Keratinocyte (primary cell): ENCODE measurements at regions not wholly inside any gene's neighbourhood (a gene's known extent, or its start where the extent isn't known, plus 50 kb on each side); places are given as distances from the start of the nearest gene placed in this dataset.

Source experiments
- DNase-seq: peaks from one replicate; pipeline ENCODE4 v3.0.0-alpha.2; 2011; ENCODE audit warnings: low read depth, missing footprints, low spot score
- FAIRE-seq: peaks from 2 replicates; lab custom pipeline; 2011; peaks lifted over from hg19 to GRCh38; lab: Jason Lieb, UNC
- H2AFZ ChIP-seq: 2 replicates; pipeline ENCODE4 v1.6.0; 2012; ENCODE audit warnings: low read length, control low read depth, inconsistent platforms; ENCODE audit not compliant: control insufficient read depth
- H3K27ac ChIP-seq: 2 replicates; pipeline ENCODE4 v1.5.1; 2011; ENCODE audit warnings: low read length; ENCODE audit not compliant: control insufficient read depth, insufficient read depth
- H3K27me3 ChIP-seq: 3 replicates; pipeline ENCODE4 v1.6.0; 2011; ENCODE audit warnings: low read length; ENCODE audit not compliant: control insufficient read depth, insufficient read depth; ENCODE audit errors: extremely low read depth
- H3K36me3 ChIP-seq, 2 experiments: 2 replicates in 1 of 2; 3 replicates in 1 of 2; pipeline ENCODE4 v1.5.1; 2011; ENCODE audit warnings: low read length in 2 of 2, mild to moderate bottlenecking in 1 of 2; ENCODE audit not compliant: control insufficient read depth in 2 of 2, insufficient read depth in 2 of 2; ENCODE audit errors: extremely low read depth in 1 of 2
- H3K4me1 ChIP-seq: 3 replicates; pipeline ENCODE4 v1.5.1; 2011; ENCODE audit warnings: low read length; ENCODE audit not compliant: control insufficient read depth, insufficient read depth; ENCODE audit errors: extremely low read depth
- H3K4me2 ChIP-seq: 3 replicates; pipeline ENCODE4 v1.6.0; 2011; ENCODE audit warnings: low read depth, low read length; ENCODE audit not compliant: control insufficient read depth, insufficient read depth; ENCODE audit errors: extremely low read depth
- H3K4me3 ChIP-seq, 3 experiments: fragments of 200-600 bp in 1 of 3; sonication (generic) in 1 of 3; 2 replicates in 2 of 3; 3 replicates in 1 of 3; pipeline ENCODE4 v1.5.1; 2011 to 2016; ENCODE audit warnings: low read length in 3 of 3, mild to moderate bottlenecking in 3 of 3, control low read depth in 2 of 3, inconsistent platforms in 1 of 3, low read depth in 1 of 3, mixed read lengths in 1 of 3, mixed run types in 1 of 3, moderate library complexity in 1 of 3; ENCODE audit not compliant: control insufficient read depth in 2 of 3, insufficient read depth in 2 of 3; ENCODE audit errors: extremely low read depth in 1 of 3
- H3K79me2 ChIP-seq: 2 replicates; pipeline ENCODE4 v1.6.0; 2012; ENCODE audit warnings: low read length; ENCODE audit not compliant: control insufficient read depth, insufficient read depth
- H3K9ac ChIP-seq: 3 replicates; pipeline ENCODE4 v1.6.0; 2011; ENCODE audit warnings: low read length; ENCODE audit not compliant: control insufficient read depth, insufficient read depth; ENCODE audit errors: extremely low read depth
- H3K9me1 ChIP-seq: 3 replicates; pipeline ENCODE4 v1.6.0; 2011; ENCODE audit warnings: low read length; ENCODE audit not compliant: control insufficient read depth, insufficient read depth; ENCODE audit errors: extremely low read depth
- H3K9me3 ChIP-seq: 2 replicates; pipeline ENCODE4 v1.5.1; 2012; ENCODE audit warnings: low read depth, low read length; ENCODE audit not compliant: control insufficient read depth
- H4K20me1 ChIP-seq: 3 replicates; pipeline ENCODE4 v1.6.0; 2011; ENCODE audit warnings: low read length; ENCODE audit not compliant: control insufficient read depth, insufficient read depth; ENCODE audit errors: extremely low read depth
- EZH2 ChIP-seq: IDR thresholded peaks from one replicate; pipeline ENCODE4 v1.6.1; 2012; ENCODE audit warnings: inconsistent platforms, mild to moderate bottlenecking, low read length, moderate library complexity
- dilution Hi-C: fragments of 300-500 bp; cut with MboI; formaldehyde crosslinking; loops from one replicate; pipeline ENCODE4 v1.7.0; 2020; ENCODE audit warnings: low sequenced_read_pairs; ENCODE audit not compliant: extremely low pct_ligation_motif_present
- TF ChIP-seq, protein P1 (sequence below), 3 experiments: IDR thresholded peaks in 1 of 3; conservative IDR thresholded peaks in 1 of 3; optimal IDR thresholded peaks in 1 of 3; 2 replicates in 2 of 3; 3 replicates in 1 of 3; pipeline versions ENCODE3 to v1.5.1; 2011; ENCODE audit warnings: low read length in 3 of 3, mild to moderate bottlenecking in 3 of 3, moderate library complexity in 2 of 3, control low read depth in 1 of 3, inconsistent platforms in 1 of 3; ENCODE audit not compliant: insufficient read depth in 2 of 3; ENCODE audit errors: extremely low read depth in 1 of 3

DNA sequence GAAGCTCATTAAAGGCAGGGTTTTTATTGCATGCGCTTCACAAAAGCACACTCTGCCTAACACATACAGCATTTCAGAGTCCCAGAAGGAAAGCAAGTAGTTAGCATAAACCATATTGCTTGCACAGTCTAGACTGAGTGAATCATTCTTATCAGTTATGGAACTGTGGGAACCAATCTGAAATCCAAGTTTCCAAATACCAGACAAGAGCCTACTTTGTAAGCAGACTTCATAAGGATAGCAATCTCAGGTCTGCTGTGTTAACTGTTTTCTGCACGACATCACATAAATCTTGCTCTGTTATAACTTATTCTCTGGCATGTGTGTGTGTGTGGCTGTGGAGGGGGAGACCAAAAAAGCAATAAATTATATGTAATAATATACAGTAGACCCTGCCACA, 608.1 kb upstream of the REG3G start:
- H3K9me1 ChIP-seq, result no peaks in the 10 kb centered on the region
- TF ChIP-seq, protein P1, sequence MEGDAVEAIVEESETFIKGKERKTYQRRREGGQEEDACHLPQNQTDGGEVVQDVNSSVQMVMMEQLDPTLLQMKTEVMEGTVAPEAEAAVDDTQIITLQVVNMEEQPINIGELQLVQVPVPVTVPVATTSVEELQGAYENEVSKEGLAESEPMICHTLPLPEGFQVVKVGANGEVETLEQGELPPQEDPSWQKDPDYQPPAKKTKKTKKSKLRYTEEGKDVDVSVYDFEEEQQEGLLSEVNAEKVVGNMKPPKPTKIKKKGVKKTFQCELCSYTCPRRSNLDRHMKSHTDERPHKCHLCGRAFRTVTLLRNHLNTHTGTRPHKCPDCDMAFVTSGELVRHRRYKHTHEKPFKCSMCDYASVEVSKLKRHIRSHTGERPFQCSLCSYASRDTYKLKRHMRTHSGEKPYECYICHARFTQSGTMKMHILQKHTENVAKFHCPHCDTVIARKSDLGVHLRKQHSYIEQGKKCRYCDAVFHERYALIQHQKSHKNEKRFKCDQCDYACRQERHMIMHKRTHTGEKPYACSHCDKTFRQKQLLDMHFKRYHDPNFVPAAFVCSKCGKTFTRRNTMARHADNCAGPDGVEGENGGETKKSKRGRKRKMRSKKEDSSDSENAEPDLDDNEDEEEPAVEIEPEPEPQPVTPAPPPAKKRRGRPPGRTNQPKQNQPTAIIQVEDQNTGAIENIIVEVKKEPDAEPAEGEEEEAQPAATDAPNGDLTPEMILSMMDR (optimal IDR thresholded peaks at IDR 0.05 in 1 of 3, IDR thresholded peaks at IDR 0.05 in 1 of 3, conservative IDR thresholded peaks at IDR 0.05 in 1 of 3; ENCODE audit: extremely low read depth in 1 of 3, insufficient read depth in 2 of 3, low read length in 3 of 3), result no peak
- TF ChIP-seq EZH2, result no peak
- DNase-seq, result no peak
- H3K9ac ChIP-seq, result no peak overlapping the region
- H3K79me2 ChIP-seq, result no peaks in the 10 kb centered on the region
- H4K20me1 ChIP-seq, result no peaks in the 10 kb centered on the region
- no peaks in the 10 kb centered on the region for H3K9me3 ChIP-seq
- FAIRE-seq, result no peak
- no peaks in the 10 kb centered on the region for H3K27me3 ChIP-seq
- no peak overlapping the region for H3K4me2 ChIP-seq
- dilution Hi-C loops, result no loop called here
- H2AFZ ChIP-seq, result no peak overlapping the region
- no peak overlapping the region for H3K4me3 ChIP-seq
- no peaks in the 10 kb centered on the region for H3K4me1 ChIP-seq
- H3K36me3 ChIP-seq, result no peaks in the 10 kb centered on the region
- no peak overlapping the region for H3K27ac ChIP-seq

DNA sequence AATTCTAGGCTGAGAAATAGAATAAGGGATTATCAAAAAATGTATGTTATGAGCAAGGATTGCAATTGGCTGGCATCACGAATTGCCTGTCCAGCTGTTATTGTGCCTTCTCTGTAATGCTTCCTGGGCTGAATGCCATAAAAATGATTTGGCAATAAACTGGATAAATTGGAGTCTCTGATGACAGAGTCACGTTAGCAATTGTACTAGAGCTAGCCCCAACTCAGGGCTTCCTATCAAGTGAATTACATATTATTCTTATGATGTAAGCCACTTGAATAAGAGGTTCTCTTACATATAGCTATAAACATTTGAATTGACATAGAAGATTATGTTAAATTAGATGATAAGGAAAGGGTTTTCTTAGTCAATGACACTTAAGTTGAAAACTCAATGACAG, 607.5 kb upstream of the REG3G start:
- no peaks in the 10 kb centered on the region for H4K20me1 ChIP-seq
- H3K4me3 ChIP-seq, result no peak overlapping the region
- no peak overlapping the region for H3K27ac ChIP-seq
- no peaks in the 10 kb centered on the region for H3K4me1 ChIP-seq
- no peak for TF ChIP-seq EZH2
- TF ChIP-seq, protein P1 (optimal IDR thresholded peaks at IDR 0.05 in 1 of 3, IDR thresholded peaks at IDR 0.05 in 1 of 3, conservative IDR thresholded peaks at IDR 0.05 in 1 of 3; ENCODE audit: extremely low read depth in 1 of 3, insufficient read depth in 2 of 3, low read length in 3 of 3), result no peak
- no peak overlapping the region for H2AFZ ChIP-seq
- FAIRE-seq (no peak), DNase-seq (no peak)
- no peaks in the 10 kb centered on the region for H3K79me2 ChIP-seq
- no peaks in the 10 kb centered on the region for H3K27me3 ChIP-seq
- H3K9ac ChIP-seq, result no peak overlapping the region
- H3K9me3 ChIP-seq, result no peaks in the 10 kb centered on the region
- dilution Hi-C loops, result no loop called here
- no peaks in the 10 kb centered on the region for H3K36me3 ChIP-seq
- H3K4me2 ChIP-seq, result no peak overlapping the region
- H3K9me1 ChIP-seq, result no peaks in the 10 kb centered on the region
